GM20000 (cell line): ENCODE measurements at regions not wholly inside any gene's neighbourhood (a gene's known extent, or its start where the extent isn't known, plus 50 kb on each side); places are given as distances from the start of the nearest gene placed in this dataset.

Experiments used
- DNase-seq: peaks from one replicate; pipeline ENCODE4 v3.0.0; 2012; ENCODE audit warnings: low spot score
- TF ChIP-seq, protein P1 (sequence below): IDR thresholded peaks from 2 replicates; pipeline ENCODE4 v1.5.1; 2012; ENCODE audit warnings: mild to moderate bottlenecking, control low read depth; ENCODE audit errors: extremely low read depth, missing control alignments

DNA sequence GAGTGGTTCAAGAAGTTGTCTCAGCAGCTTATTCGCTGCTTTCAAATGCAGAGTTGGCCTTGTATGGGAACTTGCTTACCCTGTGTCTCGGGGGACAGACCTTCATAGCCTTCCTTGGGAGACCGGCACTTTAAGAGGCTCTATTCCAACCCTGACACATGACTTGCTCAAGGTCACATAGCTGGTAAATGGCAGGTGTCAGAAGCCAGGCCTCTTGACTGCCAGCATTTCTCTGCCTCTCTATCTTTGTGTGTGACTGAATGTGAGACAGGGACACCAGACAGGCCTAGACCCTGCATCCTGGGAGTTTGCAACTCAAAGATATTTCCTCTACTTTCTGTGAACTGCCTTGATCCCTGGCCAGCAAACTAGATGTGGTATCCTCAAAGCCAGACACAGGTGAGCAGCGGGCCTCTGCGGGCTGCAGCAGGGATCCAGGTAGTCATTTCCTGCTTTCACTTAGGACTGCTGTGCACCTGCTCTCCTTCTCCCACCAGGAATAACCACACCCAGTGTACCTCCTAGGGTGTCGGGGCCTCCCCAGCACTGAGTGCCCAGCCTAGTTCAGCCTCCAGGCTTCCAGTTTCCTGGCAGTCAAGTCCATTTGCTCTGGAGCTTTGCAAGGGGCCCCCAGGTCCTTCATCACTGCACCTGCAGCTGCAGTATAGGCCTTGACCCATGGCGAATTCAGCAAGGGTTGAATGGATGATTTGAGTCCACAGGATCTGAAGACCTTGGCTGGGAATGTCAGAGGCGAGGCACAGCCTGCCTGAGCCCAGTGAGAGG, 116.6 kb upstream of the TNRC6C start:
- TF ChIP-seq, protein P1, sequence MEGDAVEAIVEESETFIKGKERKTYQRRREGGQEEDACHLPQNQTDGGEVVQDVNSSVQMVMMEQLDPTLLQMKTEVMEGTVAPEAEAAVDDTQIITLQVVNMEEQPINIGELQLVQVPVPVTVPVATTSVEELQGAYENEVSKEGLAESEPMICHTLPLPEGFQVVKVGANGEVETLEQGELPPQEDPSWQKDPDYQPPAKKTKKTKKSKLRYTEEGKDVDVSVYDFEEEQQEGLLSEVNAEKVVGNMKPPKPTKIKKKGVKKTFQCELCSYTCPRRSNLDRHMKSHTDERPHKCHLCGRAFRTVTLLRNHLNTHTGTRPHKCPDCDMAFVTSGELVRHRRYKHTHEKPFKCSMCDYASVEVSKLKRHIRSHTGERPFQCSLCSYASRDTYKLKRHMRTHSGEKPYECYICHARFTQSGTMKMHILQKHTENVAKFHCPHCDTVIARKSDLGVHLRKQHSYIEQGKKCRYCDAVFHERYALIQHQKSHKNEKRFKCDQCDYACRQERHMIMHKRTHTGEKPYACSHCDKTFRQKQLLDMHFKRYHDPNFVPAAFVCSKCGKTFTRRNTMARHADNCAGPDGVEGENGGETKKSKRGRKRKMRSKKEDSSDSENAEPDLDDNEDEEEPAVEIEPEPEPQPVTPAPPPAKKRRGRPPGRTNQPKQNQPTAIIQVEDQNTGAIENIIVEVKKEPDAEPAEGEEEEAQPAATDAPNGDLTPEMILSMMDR, result no peak
- DNase-seq, result no peak

GRCh38 chr17:77842528-77843147, 115.9 kb upstream of the TNRC6C start:
- DNase-seq, result no peak
- TF ChIP-seq, protein P1, result no peak

DNA sequence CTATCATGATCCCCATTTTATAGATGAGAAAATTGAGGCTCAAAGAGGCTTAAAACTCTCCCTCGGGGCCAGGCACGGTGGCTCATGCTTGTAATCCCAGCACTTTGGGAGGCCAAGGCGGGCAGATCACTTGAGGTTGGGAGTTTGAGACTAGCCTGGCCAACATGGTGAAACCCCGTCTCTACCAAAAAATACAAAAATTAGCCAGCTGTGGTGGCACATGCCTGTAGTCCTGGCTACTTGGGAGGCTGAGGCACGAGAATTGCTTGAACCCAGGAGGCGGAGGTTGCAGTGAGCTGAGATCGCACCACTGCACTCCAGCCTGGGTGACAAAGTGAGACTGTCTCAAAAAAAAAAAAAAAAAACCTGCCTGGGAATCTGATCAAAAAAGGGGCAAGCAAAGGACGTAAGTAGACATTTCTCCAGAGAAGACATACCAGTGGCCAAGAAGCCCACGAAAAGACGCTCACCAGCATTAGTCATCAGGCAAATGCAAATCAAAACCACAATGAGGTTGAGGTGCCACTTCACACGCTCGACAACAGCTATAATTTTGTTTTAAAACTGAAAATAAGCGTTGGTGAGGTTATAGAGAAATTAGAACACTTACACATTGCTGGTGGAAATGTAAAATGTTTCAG, 115.1 kb upstream of the TNRC6C start:
- DNase-seq, result peak; percentile 68

DNA sequence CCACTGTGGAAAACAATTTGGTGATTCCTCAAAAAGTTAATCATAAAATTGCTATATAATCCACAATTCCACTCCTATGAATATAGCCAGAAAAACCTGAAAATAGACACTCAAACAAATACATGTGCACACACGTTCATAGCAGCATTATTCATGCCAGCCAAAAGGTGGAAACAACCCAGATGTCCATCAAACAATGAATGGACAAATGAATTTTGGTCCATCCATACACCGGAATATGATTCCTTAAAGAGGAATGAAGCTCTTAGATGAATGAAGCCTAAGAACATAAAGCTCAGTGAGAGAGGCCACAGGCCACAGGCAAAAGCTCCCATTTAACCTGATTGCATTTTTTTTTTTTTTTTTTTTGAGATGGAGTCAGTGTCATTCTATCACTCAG, 114.6 kb upstream of the TNRC6C start:
- TF ChIP-seq, protein P1, result no peak
- DNase-seq, result no peak

GRCh38 chr17:77844681-77845080, 113.8 kb upstream of the TNRC6C start:
- TF ChIP-seq, protein P1, result no peak
- DNase-seq, result no peak

DNA sequence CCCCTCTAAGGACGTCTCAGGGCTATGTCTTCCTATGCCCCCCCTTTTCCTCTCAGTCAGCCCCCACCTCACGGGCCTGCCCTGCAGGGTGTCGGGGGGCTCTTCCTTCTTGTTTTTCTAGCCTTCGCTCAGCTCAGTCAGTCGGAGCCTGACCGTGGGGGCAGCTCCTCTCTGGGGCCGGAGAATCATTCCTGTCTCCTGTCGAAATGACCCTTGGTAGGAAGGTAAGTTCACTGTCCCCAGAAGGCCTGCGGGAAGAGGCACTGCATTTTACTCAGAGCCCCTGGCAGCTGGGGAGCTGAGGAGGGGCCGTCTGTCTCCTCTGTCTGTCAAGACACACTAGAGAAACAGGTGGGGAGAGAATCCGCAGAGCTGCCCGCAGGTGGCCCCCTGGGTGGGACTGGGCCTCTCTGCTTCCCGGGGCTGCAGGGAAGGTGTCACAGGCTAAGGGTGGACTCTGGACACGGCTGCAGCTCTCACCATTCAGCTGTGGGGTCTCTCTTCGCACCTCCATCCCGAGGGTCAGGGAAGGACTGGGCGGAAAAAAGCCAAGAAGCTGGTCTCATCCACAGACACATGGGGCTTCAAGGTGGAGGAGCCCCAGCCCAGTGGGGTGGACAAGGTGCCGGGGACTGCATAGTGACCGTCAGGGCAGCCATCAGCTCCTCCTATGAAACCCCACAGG, 112.8 kb upstream of the TNRC6C start:
- TF ChIP-seq, protein P1, result no peak
- DNase-seq, result no peak

GRCh38 chr17:77846531-77847085, 111.9 kb upstream of the TNRC6C start:
- TF ChIP-seq, protein P1, result no peak
- no peak for DNase-seq
